Kidney glomerular epithelial cell (primary cell): ENCODE measurements at regions not wholly inside any gene's neighbourhood (a gene's known extent, or its start where the extent isn't known, plus 50 kb on each side); places are given as distances from the start of the nearest gene placed in this dataset.

Experiments used
- DNase-seq: peaks from one replicate; lab custom pipeline; 2025; lab: John Stamatoyannopoulos, UW

GRCh38 chr2:42918041-42918440 lies 125.7 kb upstream of the HAAO start:
- DNase-seq, result no peak

- DNase-seq, result peak; percentile 86
Observed at GRCh38 chr2:42917425-42917927, 125.1 kb upstream of the HAAO start.

DNA sequence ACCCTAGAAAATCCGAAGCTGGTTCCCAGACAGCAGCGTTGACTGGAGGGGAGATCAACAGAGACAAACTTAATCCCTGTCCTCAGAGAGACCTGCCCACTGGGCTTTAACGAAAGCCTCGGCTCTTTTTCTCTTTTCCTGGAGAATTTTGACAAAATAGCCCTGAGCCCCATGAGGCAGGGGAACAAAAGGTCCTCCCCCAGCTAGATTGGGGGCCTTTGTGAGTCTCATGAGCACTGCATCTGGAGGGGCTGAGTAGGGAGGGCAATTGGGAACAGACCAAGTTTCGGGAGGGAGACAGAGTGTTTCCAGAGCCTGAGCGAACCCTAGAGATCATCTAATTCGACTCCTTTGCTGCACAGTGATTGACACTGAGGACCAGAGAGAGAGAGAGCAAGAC lies 123.9 kb upstream of the HAAO start:
- no peak for DNase-seq

DNA sequence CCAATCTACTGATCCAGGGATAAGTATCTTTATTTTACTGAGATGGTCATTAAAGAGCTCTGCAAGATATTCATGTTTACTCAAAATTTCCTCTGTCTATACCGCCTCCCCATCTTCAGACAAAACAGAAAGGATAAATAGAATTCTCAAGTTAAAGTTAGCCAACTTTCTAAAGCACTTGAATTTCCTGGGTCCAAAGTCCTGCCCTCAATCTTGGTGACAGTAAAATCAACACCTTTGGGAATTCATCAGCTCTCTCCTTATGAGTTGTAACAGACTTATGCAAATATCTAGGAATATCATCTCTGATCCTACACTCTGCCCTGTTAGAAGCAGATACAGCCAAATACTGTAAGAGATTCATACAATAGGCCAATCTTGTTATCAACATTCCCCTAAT lies 122.5 kb upstream of the HAAO start:
- DNase-seq, result no peak

DNA sequence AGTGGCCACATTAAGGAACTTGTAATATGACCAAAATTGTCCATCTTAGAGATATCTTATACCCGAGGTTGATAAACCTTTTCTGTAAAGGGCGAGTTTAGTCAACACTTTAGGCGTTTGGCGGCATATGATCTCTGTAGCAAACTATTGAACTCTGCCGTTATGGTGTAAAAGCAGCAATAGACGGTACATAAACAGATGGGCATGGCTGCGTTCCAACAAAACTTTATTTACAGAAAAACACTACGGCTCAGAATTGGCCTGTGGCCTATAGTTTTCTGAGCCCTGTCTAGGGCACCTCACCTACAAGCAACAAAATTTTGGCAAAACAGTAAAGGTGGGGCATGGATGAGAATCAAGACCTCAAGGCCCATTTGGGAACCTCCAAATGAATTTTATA lies 121.9 kb upstream of the HAAO start:
- DNase-seq, result no peak

GRCh38 chr2:42913280-42913878 lies 121.0 kb upstream of the HAAO start:
- no peak for DNase-seq

GRCh38 chr2:42910645-42911405 lies 118.4 kb upstream of the HAAO start:
- no peak for DNase-seq

- DNase-seq, result no peak
Observed at GRCh38 chr2:42909966-42910365, 117.6 kb upstream of the HAAO start.

GRCh38 chr2:42908518-42909200 lies 116.3 kb upstream of the HAAO start:
- no peak for DNase-seq

GRCh38 chr2:42907835-42908234 lies 115.5 kb upstream of the HAAO start:
- DNase-seq, result no peak

DNA sequence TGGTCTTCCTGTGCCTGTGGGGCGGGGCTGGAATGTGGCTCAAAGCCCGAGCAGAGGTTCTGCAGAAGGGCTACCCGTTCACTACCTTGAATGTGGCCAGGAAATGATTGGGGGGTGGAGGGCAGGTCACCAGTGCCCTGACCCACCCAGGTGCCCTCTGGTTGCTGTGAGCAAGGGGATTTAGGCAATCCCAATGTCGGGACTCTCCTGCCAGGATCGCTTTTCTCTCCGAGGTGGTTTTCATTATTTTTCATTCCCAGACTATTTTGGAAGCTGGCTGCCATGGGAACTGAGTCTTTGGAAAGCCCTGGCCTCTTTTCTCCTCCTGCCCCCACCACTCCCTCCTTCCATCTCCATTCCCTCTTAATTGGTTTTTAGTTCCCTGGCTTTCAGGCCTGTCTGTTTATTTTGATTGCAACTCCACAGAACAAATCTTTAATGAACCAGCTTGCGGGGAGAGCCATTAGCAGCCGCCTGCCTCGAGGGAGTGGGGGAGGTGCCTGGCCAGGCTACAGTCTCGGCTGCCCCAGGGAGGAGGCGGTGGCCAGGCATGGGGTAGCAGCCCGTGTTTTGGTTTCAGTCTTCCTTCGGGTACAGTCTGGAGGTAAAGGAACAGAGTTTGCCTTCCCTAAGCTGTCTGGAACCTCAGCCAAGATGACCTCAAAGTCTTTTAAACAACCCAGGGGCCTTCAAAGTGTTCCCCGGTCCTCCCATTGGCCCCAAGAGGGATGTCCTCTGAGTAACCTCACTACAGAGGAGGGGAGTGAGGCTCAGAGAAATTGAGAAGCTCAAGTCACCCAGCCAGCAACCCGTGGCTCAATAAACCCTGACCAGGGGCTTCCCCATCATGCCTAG lies 114.4 kb upstream of the HAAO start:
- peak; percentile 29 for DNase-seq

GRCh38 chr2:42906111-42906556 lies 113.8 kb upstream of the HAAO start:
- no peak for DNase-seq

- DNase-seq, result no peak
Observed at GRCh38 chr2:42905341-42906110, 113.1 kb upstream of the HAAO start.

DNA sequence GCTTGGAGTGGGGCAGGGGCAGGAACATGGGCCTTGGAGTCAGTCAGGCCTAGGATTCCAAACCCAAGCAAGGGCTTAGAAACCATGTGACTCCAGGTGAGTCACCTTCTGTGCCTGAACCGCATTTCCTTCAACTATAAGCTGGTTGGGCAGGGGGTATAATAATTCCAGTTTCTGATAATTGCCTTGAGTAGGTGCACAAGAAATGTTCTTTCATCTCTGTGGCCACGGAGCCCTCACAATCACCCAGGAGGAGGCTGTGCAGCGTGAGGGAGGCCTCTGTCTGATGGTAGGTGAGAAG lies 112.1 kb upstream of the HAAO start:
- no peak for DNase-seq

DNA sequence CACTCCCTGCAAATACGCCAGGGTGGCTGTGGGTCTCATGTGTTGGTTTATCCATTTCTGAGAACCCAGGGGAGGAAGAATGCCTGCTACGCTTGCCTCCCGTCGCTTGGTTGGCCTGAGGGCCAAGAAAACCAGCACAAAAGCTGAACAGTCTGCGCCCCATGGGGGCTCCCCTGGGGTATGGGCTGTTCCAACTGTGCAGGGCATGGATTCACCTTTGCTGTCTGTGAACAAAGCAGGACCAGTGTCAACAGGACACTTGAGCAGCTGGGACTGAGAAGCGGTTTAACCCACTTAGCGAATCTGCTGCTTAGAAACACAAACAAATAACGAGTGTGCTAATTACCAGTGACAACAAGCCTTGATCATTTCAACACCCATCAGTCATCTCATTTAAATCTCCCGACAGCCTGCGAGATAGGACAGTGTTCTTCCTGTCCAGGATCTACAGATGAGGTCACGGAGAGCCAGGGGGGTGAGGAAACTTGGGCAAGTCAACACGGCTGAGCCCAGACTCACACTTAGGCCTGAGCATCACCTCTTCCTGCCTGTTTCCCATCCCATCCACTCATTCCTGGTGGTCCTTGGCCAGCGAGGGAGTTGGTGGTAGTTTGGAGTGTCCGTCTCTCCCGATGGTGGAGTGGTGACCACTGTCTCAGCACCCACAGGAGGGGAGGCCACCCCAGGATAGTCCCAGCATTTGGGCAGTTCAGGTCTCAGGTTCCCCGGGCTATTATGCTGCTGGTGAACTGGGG lies 111.6 kb upstream of the HAAO start:
- no peak for DNase-seq

- DNase-seq, result no peak
Observed at GRCh38 chr2:42902939-42903709, 110.7 kb upstream of the HAAO start.

GRCh38 chr2:42901076-42901640 lies 108.8 kb upstream of the HAAO start:
- DNase-seq, result peak; percentile 25

DNA sequence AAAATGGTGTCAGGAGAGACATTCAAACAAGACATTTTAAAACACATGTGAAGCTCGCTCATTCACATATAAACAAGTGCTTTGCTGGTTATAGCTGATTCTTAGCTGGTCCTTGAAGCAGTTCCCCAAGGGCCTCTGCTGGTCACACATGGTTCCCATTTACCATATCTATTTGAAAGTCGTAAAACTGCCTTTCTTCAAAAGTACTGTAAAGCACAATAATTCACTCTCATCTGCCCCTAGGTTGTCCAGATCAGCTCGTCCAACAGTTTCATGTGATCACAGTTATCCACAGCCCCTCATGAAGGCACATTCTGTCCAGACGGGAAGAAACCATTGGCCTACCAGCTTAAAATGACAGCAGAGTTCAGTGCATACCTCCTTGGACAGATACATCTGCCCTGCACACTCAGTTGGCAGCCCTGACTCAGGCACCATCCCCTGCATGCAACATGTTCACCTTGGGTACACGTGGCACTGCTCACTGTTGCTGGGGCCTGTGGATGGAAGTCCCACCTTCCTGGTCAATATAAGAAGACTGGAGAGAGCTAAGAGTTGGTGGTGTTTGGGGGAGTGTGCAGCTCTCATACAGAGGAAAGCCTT lies 108.0 kb upstream of the HAAO start:
- DNase-seq, result no peak

DNA sequence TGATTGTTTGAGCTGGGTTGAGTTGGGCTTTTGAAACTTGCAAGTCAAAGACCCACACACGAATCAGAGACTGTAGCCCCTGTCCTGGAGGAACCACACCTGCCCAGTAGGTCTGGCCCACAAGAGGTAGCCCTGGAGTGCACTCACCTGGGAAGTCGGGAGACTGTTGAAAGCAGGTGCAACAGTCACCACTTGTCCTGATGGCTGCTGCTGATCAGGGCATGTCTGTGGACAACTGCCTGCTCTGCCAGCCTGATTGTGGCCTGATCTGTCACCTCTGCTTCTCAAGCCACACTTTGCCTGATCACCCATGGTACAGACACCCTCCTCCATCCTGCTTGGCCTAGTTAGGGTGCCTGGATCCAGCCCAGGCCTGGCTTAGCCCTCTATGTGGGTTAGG lies 105.0 kb upstream of the HAAO start:
- no peak for DNase-seq
